NCI-H128 (cell line): ENCODE measurements at regions not wholly inside any gene's neighbourhood (a gene's known extent, or its start where the extent isn't known, plus 50 kb on each side); places are given as distances from the start of the nearest gene placed in this dataset.

Source experiments
- DNase-seq: peaks from one replicate; lab custom pipeline; 2025; ENCODE audit not compliant: unreplicated experiment; lab: John Stamatoyannopoulos, UW

GRCh38 chr2:74759986-74760385 is 73.9 kb upstream of the HK2 start:
- no peak for DNase-seq

GRCh38 chr2:74760875-74761630 is 72.9 kb upstream of the HK2 start:
- DNase-seq, result no peak

GRCh38 chr2:74762789-74763188 is 71.1 kb upstream of the HK2 start:
- no peak for DNase-seq

- DNase-seq, result no peak
Observed at GRCh38 chr2:74763962-74764428, 69.9 kb upstream of the HK2 start.

- DNase-seq, result no peak
Observed at GRCh38 chr2:74764429-74765272, 69.3 kb upstream of the HK2 start.

GRCh38 chr2:74766780-74767179 is 67.1 kb upstream of the HK2 start:
- no peak for DNase-seq

- DNase-seq, result no peak
Observed at GRCh38 chr2:74767618-74768017, 66.3 kb upstream of the HK2 start.

- no peak for DNase-seq
Observed at GRCh38 chr2:74768401-74768914, 65.5 kb upstream of the HK2 start.

- DNase-seq, result no peak
Observed at GRCh38 chr2:74772046-74772445, 61.9 kb upstream of the HK2 start.

- DNase-seq, result no peak
Observed at GRCh38 chr2:74777161-74777900, 56.6 kb upstream of the HK2 start.

- DNase-seq, result peak; percentile 82
Observed at GRCh38 chr2:74778381-74779264, 55.3 kb upstream of the HK2 start.

- no peak for DNase-seq
Observed at GRCh38 chr2:74779265-74779558, 54.7 kb upstream of the HK2 start.

- DNase-seq, result no peak
Observed at GRCh38 chr2:74779587-74780135, 54.3 kb upstream of the HK2 start.
